ENCODE measurements at regions not wholly inside any gene's neighbourhood (a gene's known extent, or its start where the extent isn't known, plus 50 kb on each side); places are given as distances from the start of the nearest gene placed in this dataset.

- intact Hi-C loops (cut with micrococcal nuclease), result no loop called here
- ChIA-PET CTCF (interaction anchor here (0.7 kb wide), 1 partner anchor 1459 kb away, joined by 4 read pairs; no protein-coding TSS in a partner anchor), POLR2A (no interaction called here)
- no peaks in the 10 kb centered on the region for H3K27me3 Mint-ChIP-seq (ENCODE audit: insufficient read depth, unreplicated experiment)
- H3K4me3 Mint-ChIP-seq (ENCODE audit: unreplicated experiment), result no peak overlapping the region
- DNase-seq (ENCODE audit: unreplicated experiment), result no peak
- no peaks in the 10 kb centered on the region for H3K4me1 Mint-ChIP-seq (ENCODE audit: insufficient read depth, unreplicated experiment)
- H3K27ac Mint-ChIP-seq (ENCODE audit: low read depth, unreplicated experiment), result no peak overlapping the region
- H3K36me3 Mint-ChIP-seq (ENCODE audit: insufficient read depth, unreplicated experiment), result no peaks in the 10 kb centered on the region
- no TSS peak for BruUV-seq (replicated peaks)
- TF ChIP-seq CTCF (IDR thresholded peaks at IDR 0.05; ENCODE audit: unreplicated experiment), result no peak
- H3K9me3 Mint-ChIP-seq (ENCODE audit: unreplicated experiment), result no peaks in the 10 kb centered on the region
These were observed 159.5 kb upstream of the MAFB start for GRCh38 chr20:40848526-40848925.

GRCh38 chr20:40849456-40849855 lies 160.4 kb upstream of the MAFB start:
- TF ChIP-seq CTCF (IDR thresholded peaks at IDR 0.05; ENCODE audit: unreplicated experiment), result no peak
- H3K4me1 Mint-ChIP-seq (ENCODE audit: insufficient read depth, unreplicated experiment), result no peaks in the 10 kb centered on the region
- DNase-seq (ENCODE audit: unreplicated experiment), result no peak
- no peaks in the 10 kb centered on the region for H3K27me3 Mint-ChIP-seq (ENCODE audit: insufficient read depth, unreplicated experiment)
- no peaks in the 10 kb centered on the region for H3K36me3 Mint-ChIP-seq (ENCODE audit: insufficient read depth, unreplicated experiment)
- intact Hi-C loops (cut with micrococcal nuclease), result no loop called here
- no peak overlapping the region for H3K4me3 Mint-ChIP-seq (ENCODE audit: unreplicated experiment)
- no peaks in the 10 kb centered on the region for H3K9me3 Mint-ChIP-seq (ENCODE audit: unreplicated experiment)
- CTCF ChIA-PET, result no interaction called here
- no peak overlapping the region for H3K27ac Mint-ChIP-seq (ENCODE audit: low read depth, unreplicated experiment)
- POLR2A ChIA-PET, result no interaction called here
- no TSS peak for BruUV-seq (replicated peaks)

- Mint-ChIP-seq H3K4me1 (ENCODE audit: insufficient read depth, unreplicated experiment) (no peaks in the 10 kb centered on the region), H3K27me3 (ENCODE audit: insufficient read depth, unreplicated experiment) (no peaks in the 10 kb centered on the region), H3K27ac (ENCODE audit: low read depth, unreplicated experiment) (no peak overlapping the region), H3K36me3 (ENCODE audit: insufficient read depth, unreplicated experiment) (no peaks in the 10 kb centered on the region), H3K9me3 (ENCODE audit: unreplicated experiment) (no peaks in the 10 kb centered on the region), H3K4me3 (ENCODE audit: unreplicated experiment) (no peak overlapping the region)
- no peak for TF ChIP-seq CTCF (IDR thresholded peaks at IDR 0.05; ENCODE audit: unreplicated experiment)
- no peak for DNase-seq (ENCODE audit: unreplicated experiment)
- no TSS peak for BruUV-seq (replicated peaks)
- ChIA-PET POLR2A (interaction anchor here (0.6 kb wide), 1 partner anchor 102 kb away, joined by 3 read pairs; no protein-coding TSS in a partner anchor), CTCF (no interaction called here)
- intact Hi-C loops (cut with micrococcal nuclease), result no loop called here
These were observed 162.0 kb upstream of the MAFB start for GRCh38 chr20:40851051-40851450.

- no peak for DNase-seq (ENCODE audit: unreplicated experiment)
- ChIA-PET POLR2A (no interaction called here), CTCF (interaction anchor here (0.7 to 0.8 kb wide), 2 partner anchors 25 to 1022 kb away, joined by 3 to 6 read pairs; no protein-coding TSS in a partner anchor)
- BruUV-seq (replicated peaks), result no TSS peak
- no peak overlapping the region for H3K27ac Mint-ChIP-seq (ENCODE audit: low read depth, unreplicated experiment)
- H3K36me3 Mint-ChIP-seq (ENCODE audit: insufficient read depth, unreplicated experiment), result no peaks in the 10 kb centered on the region
- no peaks in the 10 kb centered on the region for H3K9me3 Mint-ChIP-seq (ENCODE audit: unreplicated experiment)
- no peak for TF ChIP-seq CTCF (IDR thresholded peaks at IDR 0.05; ENCODE audit: unreplicated experiment)
- H3K4me1 Mint-ChIP-seq (ENCODE audit: insufficient read depth, unreplicated experiment), result no peaks in the 10 kb centered on the region
- no peak overlapping the region for H3K4me3 Mint-ChIP-seq (ENCODE audit: unreplicated experiment)
- intact Hi-C loops (cut with micrococcal nuclease), result no loop called here
- no peaks in the 10 kb centered on the region for H3K27me3 Mint-ChIP-seq (ENCODE audit: insufficient read depth, unreplicated experiment)
These were observed 166.2 kb upstream of the MAFB start for GRCh38 chr20:40855269-40855668.
